OCI-LY7 (cell line): ENCODE measurements at regions not wholly inside any gene's neighbourhood (a gene's known extent, or its start where the extent isn't known, plus 50 kb on each side); places are given as distances from the start of the nearest gene placed in this dataset.

Experiments
- BruUV-seq: library from RNA; stranded (reverse); fragments of 400-500 nt; replicated peaks from 2 replicates; lab custom pipeline; 2021; lab: Mats Ljungman, UMichigan
- CTCF ChIA-PET: fragments of 300-600 bp; sonication (Branson Sonifier 250); formaldehyde crosslinking; loops from one replicate; lab custom pipeline; 2022; ENCODE audit warnings: antibody characterized with exemption; ENCODE audit not compliant: unreplicated experiment; lab: Charles Lee
- POLR2A ChIA-PET: fragments of 300-600 bp; sonication (Branson Sonifier 250); formaldehyde crosslinking; loops from one replicate; lab custom pipeline; 2022; ENCODE audit warnings: antibody characterized with exemption; lab: Charles Lee
- DNase-seq: peaks from one replicate; pipeline ENCODE4 v3.0.0-alpha.2; 2015; ENCODE audit warnings: low spot score
- H2AFZ ChIP-seq: fragments of 200-600 bp; sonication (generic), shearing (Covaris generic); 2 replicates; pipeline ENCODE4 v1.6.1; 2014; ENCODE audit warnings: mild to moderate bottlenecking, antibody characterized with exemption, low read length, moderate library complexity
- H3K27ac ChIP-seq: fragments of 200-600 bp; sonication (generic); 2 replicates; pipeline ENCODE4 v1.5.1; 2014; ENCODE audit warnings: mixed run types, low read depth, mild to moderate bottlenecking, moderate library complexity, low read length, inconsistent platforms; ENCODE audit not compliant: poor library complexity, severe bottlenecking
- H3K36me3 ChIP-seq: fragments of 200-600 bp; sonication (generic); 2 replicates; pipeline ENCODE4 v1.6.1; 2014; ENCODE audit warnings: mild to moderate bottlenecking, antibody characterized with exemption, low read length, moderate library complexity, mixed read lengths; ENCODE audit not compliant: insufficient read depth
- H3K4me1 ChIP-seq: fragments of 200-600 bp; sonication (generic); 2 replicates; pipeline ENCODE4 v1.5.1; 2014; ENCODE audit warnings: mild to moderate bottlenecking, low read length; ENCODE audit not compliant: insufficient read depth, poor library complexity, severe bottlenecking
- H3K4me2 ChIP-seq: fragments of 200-600 bp; sonication (generic); 2 replicates; pipeline ENCODE4 v1.6.1; 2014; ENCODE audit warnings: mild to moderate bottlenecking, low read length
- H3K4me3 ChIP-seq: fragments of 200-600 bp; sonication (generic); 2 replicates; pipeline ENCODE4 v1.5.1; 2014; ENCODE audit warnings: mild to moderate bottlenecking, low read depth, low read length; ENCODE audit not compliant: poor library complexity, severe bottlenecking
- H3K79me2 ChIP-seq: fragments of 200-600 bp; sonication (generic); 2 replicates; pipeline ENCODE4 v1.6.1; 2016; ENCODE audit warnings: low read depth, mild to moderate bottlenecking, low read length, moderate library complexity, mixed read lengths; ENCODE audit not compliant: insufficient read depth
- H3K9me2 ChIP-seq: fragments of 200-600 bp; sonication (generic); 2 replicates; pipeline ENCODE4 v1.6.1; 2016; ENCODE audit warnings: mild to moderate bottlenecking, low read length, mixed read lengths; ENCODE audit not compliant: insufficient read depth
- H3K9me3 ChIP-seq: fragments of 200-600 bp; sonication (generic); 2 replicates; pipeline ENCODE4 v1.6.1; 2014; ENCODE audit warnings: mild to moderate bottlenecking, mixed run types, low read length, mixed read lengths
- H4K20me1 ChIP-seq: fragments of 200-600 bp; sonication (generic); 2 replicates; pipeline ENCODE4 v1.6.1; 2014; ENCODE audit warnings: mild to moderate bottlenecking, antibody characterized with exemption, low read length, moderate library complexity, mixed read lengths; ENCODE audit not compliant: insufficient read depth
- EZH2phosphoT487 ChIP-seq: fragments of 200-600 bp; sonication (generic); IDR thresholded peaks from 2 replicates; pipeline ENCODE4 v1.6.1; 2018; ENCODE audit warnings: low read depth, borderline replicate concordance, mild to moderate bottlenecking, mixed run types, antibody characterized with exemption, low read length, moderate library complexity, mixed read lengths
- intact Hi-C: fragments of 100-400 bp; cut with micrococcal nuclease; formaldehyde crosslinking; loops from one replicate; pipeline ENCODE4 v1.10.0; 2022; ENCODE audit not compliant: unreplicated experiment
- TF ChIP-seq, protein P1 (sequence below): fragments of 200-600 bp; sonication (generic); conservative IDR thresholded peaks from 2 replicates; pipeline ENCODE4 v1.5.1; 2014; ENCODE audit warnings: mild to moderate bottlenecking, antibody characterized with exemption, low read length, moderate library complexity, mixed read lengths

DNA sequence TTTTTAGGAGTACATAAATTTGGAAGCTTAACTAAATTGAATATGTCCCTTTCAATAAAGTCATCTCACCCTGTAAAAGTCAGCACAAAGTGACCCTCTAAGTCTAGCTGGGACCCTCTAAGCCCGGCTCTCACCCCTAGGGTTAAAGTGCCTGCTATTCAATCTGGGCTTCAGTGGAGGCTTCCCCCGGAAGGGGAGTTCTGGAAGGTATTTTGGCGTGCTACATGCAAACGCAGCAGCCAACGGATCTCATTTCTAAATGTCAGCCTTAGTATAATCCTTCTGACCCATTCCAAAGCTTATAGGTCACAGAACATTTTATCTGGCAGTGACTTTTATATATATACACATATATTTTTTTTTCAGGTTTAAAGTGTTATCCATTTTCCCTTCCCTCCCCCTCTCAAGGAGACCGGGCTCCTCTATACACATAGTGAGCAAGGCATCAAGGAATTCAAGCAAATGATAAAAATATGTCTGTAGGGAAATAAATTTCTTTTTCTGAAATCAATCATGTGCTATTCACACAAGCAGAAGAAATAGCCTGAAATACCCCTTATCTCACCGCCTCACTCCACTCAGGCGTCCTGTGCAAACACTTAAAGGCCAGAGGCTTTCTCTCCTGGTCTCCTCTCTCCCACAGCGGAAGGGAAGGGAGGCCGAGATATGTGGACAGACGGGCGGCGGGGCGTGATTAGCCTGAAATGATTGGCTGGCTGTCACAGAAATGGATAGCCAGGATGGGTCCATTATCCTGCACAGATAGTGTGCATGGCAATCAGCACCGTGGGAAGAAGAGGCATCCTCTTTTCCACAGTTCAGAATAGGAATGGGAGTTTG lies 301.7 kb downstream of the GALC start:
- H3K4me3 ChIP-seq, result no peak overlapping the region
- no peaks in the 10 kb centered on the region for H3K4me1 ChIP-seq
- H3K9me3 ChIP-seq, result no peaks in the 10 kb centered on the region
- H3K79me2 ChIP-seq, result no peaks in the 10 kb centered on the region
- H2AFZ ChIP-seq, result no peak overlapping the region
- no peak overlapping the region for H3K4me2 ChIP-seq
- no TSS peak for BruUV-seq
- H3K9me2 ChIP-seq, result no peaks in the 10 kb centered on the region
- intact Hi-C loops, result no loop called here
- no peaks in the 10 kb centered on the region for H4K20me1 ChIP-seq
- no peak for DNase-seq
- H3K36me3 ChIP-seq, result no peaks in the 10 kb centered on the region
- CTCF ChIA-PET, result no interaction called here
- TF ChIP-seq, protein P1, sequence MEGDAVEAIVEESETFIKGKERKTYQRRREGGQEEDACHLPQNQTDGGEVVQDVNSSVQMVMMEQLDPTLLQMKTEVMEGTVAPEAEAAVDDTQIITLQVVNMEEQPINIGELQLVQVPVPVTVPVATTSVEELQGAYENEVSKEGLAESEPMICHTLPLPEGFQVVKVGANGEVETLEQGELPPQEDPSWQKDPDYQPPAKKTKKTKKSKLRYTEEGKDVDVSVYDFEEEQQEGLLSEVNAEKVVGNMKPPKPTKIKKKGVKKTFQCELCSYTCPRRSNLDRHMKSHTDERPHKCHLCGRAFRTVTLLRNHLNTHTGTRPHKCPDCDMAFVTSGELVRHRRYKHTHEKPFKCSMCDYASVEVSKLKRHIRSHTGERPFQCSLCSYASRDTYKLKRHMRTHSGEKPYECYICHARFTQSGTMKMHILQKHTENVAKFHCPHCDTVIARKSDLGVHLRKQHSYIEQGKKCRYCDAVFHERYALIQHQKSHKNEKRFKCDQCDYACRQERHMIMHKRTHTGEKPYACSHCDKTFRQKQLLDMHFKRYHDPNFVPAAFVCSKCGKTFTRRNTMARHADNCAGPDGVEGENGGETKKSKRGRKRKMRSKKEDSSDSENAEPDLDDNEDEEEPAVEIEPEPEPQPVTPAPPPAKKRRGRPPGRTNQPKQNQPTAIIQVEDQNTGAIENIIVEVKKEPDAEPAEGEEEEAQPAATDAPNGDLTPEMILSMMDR, result no peak
- no peak for TF ChIP-seq EZH2phosphoT487
- POLR2A ChIA-PET, result interaction anchor here (0.7 kb wide), 1 partner anchor 55 kb away, joined by 5 read pairs; no protein-coding TSS in a partner anchor
- H3K27ac ChIP-seq, result no peak overlapping the region

DNA sequence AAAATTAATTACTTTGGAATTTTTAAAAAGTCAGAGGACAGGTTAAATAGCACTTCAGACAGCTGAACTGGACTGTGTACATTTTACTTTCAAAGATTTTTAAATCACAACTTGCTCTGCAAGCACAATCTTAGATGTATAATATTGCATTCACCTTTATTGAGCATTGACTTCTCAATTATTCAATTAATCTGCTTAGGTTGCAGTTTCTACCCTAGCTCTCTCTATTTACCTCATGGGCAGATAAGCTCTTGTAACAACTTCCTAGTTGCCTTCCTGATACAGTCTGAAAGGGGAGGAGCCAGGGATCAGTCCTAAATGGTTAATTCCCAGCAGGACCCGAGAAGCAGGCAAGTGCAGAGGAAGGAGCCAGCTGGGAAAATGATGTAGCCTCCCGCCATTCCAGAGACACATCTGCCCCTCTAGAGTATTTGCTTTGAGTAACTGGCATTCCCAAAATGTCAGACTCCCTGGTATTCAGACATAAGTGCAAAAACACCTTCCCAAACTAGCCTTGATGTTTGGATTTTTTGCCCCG lies 302.8 kb downstream of the GALC start:
- no peaks in the 10 kb centered on the region for H4K20me1 ChIP-seq
- no peak overlapping the region for H2AFZ ChIP-seq
- intact Hi-C loops, result no loop called here
- ChIA-PET CTCF (no interaction called here), POLR2A (no interaction called here)
- H3K4me3 ChIP-seq, result no peak overlapping the region
- BruUV-seq, result no TSS peak
- no peaks in the 10 kb centered on the region for H3K9me3 ChIP-seq
- DNase-seq, result no peak
- H3K4me1 ChIP-seq, result no peaks in the 10 kb centered on the region
- H3K27ac ChIP-seq, result no peak overlapping the region
- no peaks in the 10 kb centered on the region for H3K36me3 ChIP-seq
- H3K79me2 ChIP-seq, result no peaks in the 10 kb centered on the region
- no peaks in the 10 kb centered on the region for H3K9me2 ChIP-seq
- no peak overlapping the region for H3K4me2 ChIP-seq
- TF ChIP-seq, protein P1, result no peak
- TF ChIP-seq EZH2phosphoT487, result no peak

DNA sequence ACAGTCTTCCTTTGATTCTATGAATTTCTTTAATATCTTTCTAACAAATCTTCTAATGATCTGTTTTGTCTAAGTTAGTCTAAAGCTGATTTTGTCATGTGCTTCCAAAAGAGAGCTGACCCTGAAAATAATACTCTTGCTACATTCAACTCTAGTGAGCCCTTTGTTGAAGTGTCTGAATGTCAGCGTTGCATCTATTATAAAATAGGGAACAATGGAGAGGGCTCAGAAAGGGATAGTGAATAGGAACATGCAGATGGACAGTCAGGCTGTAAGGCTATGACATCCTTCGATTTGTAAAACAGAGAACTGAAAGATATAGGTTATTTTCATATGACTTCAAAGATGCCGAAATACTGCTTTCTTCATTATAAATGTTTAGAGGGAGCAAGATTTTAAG lies 304.5 kb downstream of the GALC start:
- H3K36me3 ChIP-seq, result no peaks in the 10 kb centered on the region
- BruUV-seq, result no TSS peak
- H3K9me2 ChIP-seq, result no peaks in the 10 kb centered on the region
- no peak overlapping the region for H3K27ac ChIP-seq
- no peak overlapping the region for H3K4me3 ChIP-seq
- TF ChIP-seq, protein P1, result no peak
- no peak for TF ChIP-seq EZH2phosphoT487
- H3K4me2 ChIP-seq, result no peak overlapping the region
- H4K20me1 ChIP-seq, result no peaks in the 10 kb centered on the region
- DNase-seq, result no peak
- H3K9me3 ChIP-seq, result no peaks in the 10 kb centered on the region
- ChIA-PET POLR2A (interaction anchor here (0.6 kb wide), 1 partner anchor 190 kb away, joined by 5 read pairs; no protein-coding TSS in a partner anchor), CTCF (no interaction called here)
- no peak overlapping the region for H2AFZ ChIP-seq
- no peaks in the 10 kb centered on the region for H3K4me1 ChIP-seq
- no peaks in the 10 kb centered on the region for H3K79me2 ChIP-seq
- intact Hi-C loops, result no loop called here
